K562 (cell line): ENCODE measurements at regions not wholly inside any gene's neighbourhood (a gene's known extent, or its start where the extent isn't known, plus 50 kb on each side); places are given as distances from the start of the nearest gene placed in this dataset.

ENCODE experiments used
- ATAC-seq: fragments of 200-7000 bp; cut with Tn5 transposase; 3 replicates; pipeline ENCODE4 v1.9.1; 2020; ENCODE audit warnings: moderate library complexity
- BruUV-seq: library from RNA; stranded (reverse); fragments of 400-500 nt; replicated peaks from 2 replicates; lab custom pipeline; 2021; lab: Mats Ljungman, UMichigan
- CTCF ChIA-PET: fragments of 300-600 bp; formaldehyde crosslinking; extraction: SDS; loops from one replicate; lab custom pipeline; 2021; ENCODE audit warnings: low intra/inter-chr PET ratio; lab: Yijun Ruan, JAX
- POLR2A ChIA-PET: fragments of 300-600, 350-650 bp; sonication (Branson Sonifier 250); formaldehyde crosslinking; extraction: SDS; loops from one replicate; lab custom pipeline; 2021; ENCODE audit warnings: antibody characterized with exemption, inconsistent platforms; lab: Yijun Ruan, JAX
- DNase-seq, 4 experiments: peaks; one replicate each; pipeline versions ENCODE4 v3.0.0 to v3.0.0-alpha.2; 2011 to 2018; ENCODE audit warnings: low spot score in 3 of 4, mixed read lengths in 3 of 4; ENCODE audit errors: extremely low read depth in 1 of 4
- FAIRE-seq: peaks from 2 replicates; lab custom pipeline; 2011; peaks lifted over from hg19 to GRCh38; lab: Jason Lieb, UNC
- H2AFZ ChIP-seq: 2 replicates; pipeline ENCODE4 v1.6.0; 2011; ENCODE audit warnings: low read depth, low read length, control low read depth, inconsistent platforms
- H3K27ac ChIP-seq: fragments of 200-600 bp; 3 replicates; pipeline ENCODE4 v1.8.0; 2011; ENCODE audit warnings: low read depth, mild to moderate bottlenecking, control low read depth, inconsistent platforms, low read length, moderate library complexity, mixed read lengths; ENCODE audit errors: extremely low read depth
- H3K27me3 ChIP-seq, 2 experiments: fragments of 300-600 bp in 1 of 2; 2 replicates in 1 of 2; 3 replicates in 1 of 2; pipeline versions ENCODE4 v1.6.0 to v1.8.0; 2011; ENCODE audit warnings: inconsistent platforms in 2 of 2, low read length in 2 of 2, mild to moderate bottlenecking in 1 of 2, mixed read lengths in 1 of 2, moderate library complexity in 1 of 2; ENCODE audit not compliant: control insufficient read depth in 2 of 2, insufficient read depth in 2 of 2
- H3K36me3 ChIP-seq: fragments of 300-600 bp; 3 replicates; pipeline ENCODE4 v1.8.0; 2011; ENCODE audit warnings: mild to moderate bottlenecking, low read length, inconsistent platforms; ENCODE audit not compliant: control insufficient read depth, insufficient read depth
- H3K4me1 ChIP-seq, 2 experiments: fragments of 200-600 bp in 1 of 2; replicated peaks in 1 of 2; 2 replicates in 1 of 2; 3 replicates in 1 of 2; pipeline versions ENCODE4 v1.5.1 to v1.8.0; 2011; ENCODE audit warnings: inconsistent platforms in 2 of 2, low read length in 2 of 2, mild to moderate bottlenecking in 1 of 2, mixed read lengths in 1 of 2, moderate library complexity in 1 of 2; ENCODE audit not compliant: control insufficient read depth in 2 of 2, insufficient read depth in 2 of 2
- H3K4me2 ChIP-seq: 2 replicates; pipeline ENCODE4 v1.6.1; 2011; ENCODE audit warnings: low read length, control low read depth, inconsistent platforms, mixed read lengths; ENCODE audit not compliant: insufficient read depth
- H3K4me3 ChIP-seq: fragments of 200-600 bp; sonication (generic), shearing (Covaris generic); 2 replicates; pipeline ENCODE4 v1.5.1; 2016; ENCODE audit warnings: control low read depth, inconsistent platforms
- H3K79me2 ChIP-seq: fragments of 200-600 bp; 3 replicates; pipeline ENCODE4 v1.8.0; 2011; ENCODE audit warnings: low read length, inconsistent platforms; ENCODE audit not compliant: control insufficient read depth, insufficient read depth
- H3K9ac ChIP-seq, 2 experiments: 2 replicates each; pipeline versions ENCODE4 v1.6.0 to v1.6.1; 2011; ENCODE audit warnings: low read depth in 2 of 2, low read length in 2 of 2, control low read depth in 1 of 2, inconsistent platforms in 1 of 2, mild to moderate bottlenecking in 1 of 2, mixed read lengths in 1 of 2; ENCODE audit not compliant: insufficient read depth in 1 of 2
- H3K9me1 ChIP-seq: one replicate; pipeline ENCODE4 v1.6.0; 2011; ENCODE audit warnings: inconsistent platforms, mild to moderate bottlenecking, low read length, moderate library complexity; ENCODE audit not compliant: control insufficient read depth, insufficient read depth
- H3K9me3 ChIP-seq: replicated peaks from 2 replicates; pipeline ENCODE4 v1.5.1; 2011; ENCODE audit warnings: low read depth, low read length, inconsistent platforms; ENCODE audit not compliant: control insufficient read depth, insufficient read depth
- H4K20me1 ChIP-seq: replicated peaks from 2 replicates; pipeline ENCODE4 v1.6.1; 2011; ENCODE audit warnings: low read length, inconsistent platforms, mixed read lengths; ENCODE audit not compliant: control insufficient read depth, insufficient read depth
- ARNT ChIP-seq, 2 experiments: fragments of 450-650 bp; IDR thresholded peaks; 2 replicates each; pipeline ENCODE4 v1.6.1; 2016; ENCODE audit warnings: mild to moderate bottlenecking in 1 of 2
- HSF4 ChIP-seq: fragments of 250-450 bp; sonication (Bioruptor Pico); IDR thresholded peaks from 2 replicates; pipeline ENCODE4 v2.1.2; 2022; ENCODE audit warnings: mild to moderate bottlenecking, moderate library complexity, borderline replicate concordance
- MIER1 ChIP-seq: fragments of 450-650 bp; IDR thresholded peaks from 2 replicates; pipeline ENCODE4 v1.6.1; 2016; ENCODE audit warnings: antibody characterized with exemption, mild to moderate bottlenecking, low read depth
- NFYB ChIP-seq: IDR thresholded peaks from 2 replicates; pipeline ENCODE4 v1.6.1; 2011; ENCODE audit warnings: mild to moderate bottlenecking, moderate library complexity; ENCODE audit not compliant: insufficient read length; ENCODE audit errors: extremely low read depth
- PHF8 ChIP-seq: fragments of 200-600 bp; sonication (generic); IDR thresholded peaks from 2 replicates; pipeline ENCODE4 v1.6.1; 2012; ENCODE audit warnings: mixed run types, mild to moderate bottlenecking, inconsistent platforms, low read length, moderate library complexity, borderline replicate concordance
- RBFOX2 ChIP-seq: fragments of 200-400 bp; formaldehyde crosslinking; IDR thresholded peaks from 2 replicates; pipeline ENCODE4 v1.6.1; 2017; ENCODE audit warnings: low read depth, mild to moderate bottlenecking, low read length, moderate library complexity
- TEAD2 ChIP-seq: fragments of 450-650 bp; IDR thresholded peaks from 2 replicates; pipeline ENCODE4 v1.6.1; 2016; ENCODE audit warnings: missing genetic modification characterization, control low read depth, missing compliant biosample characterization
- ZNF146 ChIP-seq: IDR thresholded peaks from one replicate; pipeline ENCODE4 v1.6.1; 2018; ENCODE audit warnings: missing compliant biosample characterization; ENCODE audit not compliant: unreplicated experiment
- ZNF551 ChIP-seq: fragments of 250-450 bp; sonication (Bioruptor Pico); IDR thresholded peaks from 2 replicates; pipeline ENCODE4 v1.5.0; 2021; ENCODE audit warnings: mild to moderate bottlenecking, moderate library complexity
- WGBS: fragments of 100-300 bp; shearing (Covaris generic); methylation state at CpG from one replicate; pipeline ENCODE4 v1.1.6; 2016; ENCODE audit warnings: low coverage, mixed read lengths; ENCODE audit not compliant: insufficient coverage; ENCODE audit errors: missing lambda C conversion rate; 5-methylcytosine and 5-hydroxymethylcytosine counted together
- in situ Hi-C: fragments of 300-500 bp; cut with MboI; formaldehyde crosslinking; loops from 4 replicates; pipeline ENCODE4 v1.15.0; 2018; ENCODE audit warnings: inconsistent platforms, mixed read lengths
- intact Hi-C: fragments of 100-400 bp; cut with micrococcal nuclease; formaldehyde crosslinking; loops from 2 replicates; pipeline ENCODE4 v1.14.2; 2022
- TF ChIP-seq, protein P1 (sequence below): sonication (generic); formaldehyde crosslinking; IDR thresholded peaks from 2 replicates; pipeline ENCODE4 v1.8.1; 2023; ENCODE audit warnings: mild to moderate bottlenecking, missing genetic modification reagents
- TF ChIP-seq, protein P2 (sequence below): sonication (generic); formaldehyde crosslinking; IDR thresholded peaks from 2 replicates; pipeline ENCODE4 v1.8.0; 2022; ENCODE audit warnings: missing genetic modification reagents, mild to moderate bottlenecking, borderline replicate concordance

DNA sequence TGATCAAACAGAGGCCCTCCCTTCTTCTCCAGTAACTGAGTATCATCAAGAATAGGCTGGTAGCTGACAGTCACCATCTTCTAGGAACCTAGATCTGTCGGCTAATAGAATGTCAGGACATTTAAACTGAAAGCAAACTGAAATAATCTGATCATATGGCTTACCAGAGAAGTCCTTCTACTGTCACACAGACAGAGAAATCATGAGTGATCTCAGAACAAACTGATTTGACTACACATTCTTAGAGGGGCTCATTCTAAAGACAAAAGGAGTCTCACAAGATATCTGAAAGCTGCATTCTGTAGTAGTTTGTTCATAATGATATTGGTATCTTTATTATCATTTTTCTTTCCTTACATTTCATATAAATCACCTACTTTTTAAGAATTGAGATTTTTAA lies 130.9 kb upstream of the ADCY1 start:
- WGBS, result 0% methylated on average over 1 of the region's 1 CpG
- Histone ChIP-seq H3K9me3 (no peaks in the 10 kb centered on the region), H3K79me2 (no peaks in the 10 kb centered on the region), H3K4me1 (no peaks in the 10 kb centered on the region), H2AFZ (no peak overlapping the region), H3K27me3 (no peaks in the 10 kb centered on the region), H3K9me1 (no peaks in the 10 kb centered on the region), H3K36me3 (no peaks in the 10 kb centered on the region), H3K4me2 (no peak overlapping the region), H3K27ac (no peak overlapping the region), H3K9ac (no peak overlapping the region), H4K20me1 (no peaks in the 10 kb centered on the region), H3K4me3 (no peak overlapping the region)
- POLR2A ChIA-PET, result no interaction called here
- DNase-seq, result no peak
- FAIRE-seq, result no peak
- CTCF ChIA-PET, result no interaction called here
- TF ChIP-seq, protein P1, sequence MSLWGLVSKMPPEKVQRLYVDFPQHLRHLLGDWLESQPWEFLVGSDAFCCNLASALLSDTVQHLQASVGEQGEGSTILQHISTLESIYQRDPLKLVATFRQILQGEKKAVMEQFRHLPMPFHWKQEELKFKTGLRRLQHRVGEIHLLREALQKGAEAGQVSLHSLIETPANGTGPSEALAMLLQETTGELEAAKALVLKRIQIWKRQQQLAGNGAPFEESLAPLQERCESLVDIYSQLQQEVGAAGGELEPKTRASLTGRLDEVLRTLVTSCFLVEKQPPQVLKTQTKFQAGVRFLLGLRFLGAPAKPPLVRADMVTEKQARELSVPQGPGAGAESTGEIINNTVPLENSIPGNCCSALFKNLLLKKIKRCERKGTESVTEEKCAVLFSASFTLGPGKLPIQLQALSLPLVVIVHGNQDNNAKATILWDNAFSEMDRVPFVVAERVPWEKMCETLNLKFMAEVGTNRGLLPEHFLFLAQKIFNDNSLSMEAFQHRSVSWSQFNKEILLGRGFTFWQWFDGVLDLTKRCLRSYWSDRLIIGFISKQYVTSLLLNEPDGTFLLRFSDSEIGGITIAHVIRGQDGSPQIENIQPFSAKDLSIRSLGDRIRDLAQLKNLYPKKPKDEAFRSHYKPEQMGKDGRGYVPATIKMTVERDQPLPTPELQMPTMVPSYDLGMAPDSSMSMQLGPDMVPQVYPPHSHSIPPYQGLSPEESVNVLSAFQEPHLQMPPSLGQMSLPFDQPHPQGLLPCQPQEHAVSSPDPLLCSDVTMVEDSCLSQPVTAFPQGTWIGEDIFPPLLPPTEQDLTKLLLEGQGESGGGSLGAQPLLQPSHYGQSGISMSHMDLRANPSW, result no peak
- TF ChIP-seq, protein P2, sequence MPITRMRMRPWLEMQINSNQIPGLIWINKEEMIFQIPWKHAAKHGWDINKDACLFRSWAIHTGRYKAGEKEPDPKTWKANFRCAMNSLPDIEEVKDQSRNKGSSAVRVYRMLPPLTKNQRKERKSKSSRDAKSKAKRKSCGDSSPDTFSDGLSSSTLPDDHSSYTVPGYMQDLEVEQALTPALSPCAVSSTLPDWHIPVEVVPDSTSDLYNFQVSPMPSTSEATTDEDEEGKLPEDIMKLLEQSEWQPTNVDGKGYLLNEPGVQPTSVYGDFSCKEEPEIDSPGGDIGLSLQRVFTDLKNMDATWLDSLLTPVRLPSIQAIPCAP (CRISPR knock-in tag), result no peak
- no peak for TF ChIP-seq ZNF551 (CRISPR knock-in tag)
- TF ChIP-seq ZNF146 (CRISPR knock-in tag), result no peak
- TF ChIP-seq MIER1, result no peak
- TF ChIP-seq RBFOX2, result no peak
- TF ChIP-seq HSF4, result no peak
- TF ChIP-seq TEAD2, result no peak
- no peak for TF ChIP-seq NFYB
- TF ChIP-seq PHF8, result no peak
- TF ChIP-seq ARNT (IDR thresholded peaks at IDR 0.05), result no peak
- ATAC-seq, result no peak
- in situ Hi-C loops, result no loop called here
- no TSS peak for BruUV-seq
- intact Hi-C loops, result no loop called here
